HepG2 (cell line): ENCODE measurements at regions not wholly inside any gene's neighbourhood (a gene's known extent, or its start where the extent isn't known, plus 50 kb on each side); places are given as distances from the start of the nearest gene placed in this dataset.

Source experiments
- ATAC-seq: fragments of 200-7000 bp; cut with Tn5 transposase; 3 replicates; pipeline ENCODE4 v1.9.1; 2020; ENCODE audit warnings: mild to moderate bottlenecking, moderate library complexity
- BruUV-seq: library from RNA; stranded (reverse); fragments of 400-500 nt; replicated peaks from 2 replicates; lab custom pipeline; 2021; lab: Mats Ljungman, UMichigan
- CTCF ChIA-PET: fragments of 300-600 bp; formaldehyde crosslinking; extraction: SDS; loops from one replicate; lab custom pipeline; 2021; ENCODE audit warnings: low total read pairs, inconsistent platforms, low intra/inter-chr PET ratio; lab: Yijun Ruan, JAX
- POLR2A ChIA-PET: fragments of 350-600 bp; sonication (Branson Sonifier 250); formaldehyde crosslinking; loops from one replicate; lab custom pipeline; 2020; ENCODE audit warnings: antibody characterized with exemption, inconsistent platforms; lab: Yijun Ruan, JAX
- DNase-seq: peaks from one replicate; pipeline ENCODE4 v3.0.0-alpha.2; 2015; ENCODE audit warnings: low spot score
- FAIRE-seq: peaks from 3 replicates; lab custom pipeline; 2011; peaks lifted over from hg19 to GRCh38; lab: Jason Lieb, UNC
- H2AFZ ChIP-seq: one replicate; pipeline ENCODE4 v1.6.1; 2011; ENCODE audit warnings: low read length, inconsistent platforms
- H3K27ac ChIP-seq: fragments of 300-600 bp; 3 replicates; pipeline ENCODE4 v1.8.0; 2011; ENCODE audit warnings: mixed run types, mild to moderate bottlenecking, mixed read lengths, low read length, inconsistent platforms; ENCODE audit not compliant: insufficient read depth; ENCODE audit errors: extremely low read length
- H3K27me3 ChIP-seq, 2 experiments: fragments of 200-600 bp in 1 of 2; 2 replicates in 1 of 2; 3 replicates in 1 of 2; pipeline versions ENCODE4 v1.6.0 to v1.8.0; 2011; ENCODE audit warnings: low read length in 2 of 2, mild to moderate bottlenecking in 2 of 2, moderate library complexity in 2 of 2, inconsistent platforms in 1 of 2; ENCODE audit not compliant: insufficient read depth in 2 of 2, control insufficient read depth in 1 of 2
- H3K36me3 ChIP-seq, 2 experiments: fragments of 200-600 bp in 1 of 2; replicated peaks in 1 of 2; 2 replicates in 1 of 2; 3 replicates in 1 of 2; pipeline versions ENCODE4 v1.5.1 to v1.8.0; 2011; ENCODE audit warnings: low read length in 2 of 2, inconsistent platforms in 1 of 2; ENCODE audit not compliant: insufficient read depth in 2 of 2, control insufficient read depth in 1 of 2
- H3K4me1 ChIP-seq: 2 replicates; pipeline ENCODE4 v1.5.1; 2012; ENCODE audit warnings: low read length, inconsistent platforms; ENCODE audit not compliant: insufficient read depth
- H3K4me2 ChIP-seq: 2 replicates; pipeline ENCODE4 v1.6.0; 2011; ENCODE audit warnings: low read depth, low read length, inconsistent platforms
- H3K4me3 ChIP-seq, 3 experiments: fragments of 200-600 bp in 1 of 3; sonication (generic), shearing (Covaris generic) in 1 of 3; replicated peaks in 1 of 3; 2 replicates each; pipeline ENCODE4 v1.5.1; 2011 to 2016; ENCODE audit warnings: low read length in 3 of 3, inconsistent platforms in 2 of 3, low read depth in 2 of 3, mild to moderate bottlenecking in 2 of 3, control low read depth in 1 of 3, mixed read lengths in 1 of 3; ENCODE audit not compliant: insufficient read depth in 1 of 3
- H3K79me2 ChIP-seq: one replicate; pipeline ENCODE4 v1.6.1; 2011; ENCODE audit warnings: low read length, inconsistent platforms; ENCODE audit not compliant: insufficient read depth
- H3K9ac ChIP-seq: 2 replicates; pipeline ENCODE4 v1.6.0; 2011; ENCODE audit warnings: mild to moderate bottlenecking, low read depth, low read length, inconsistent platforms; ENCODE audit not compliant: insufficient read depth
- H3K9me3 ChIP-seq: 2 replicates; pipeline ENCODE4 v1.5.1; 2012; ENCODE audit warnings: mild to moderate bottlenecking, low read length
- H4K20me1 ChIP-seq: 2 replicates; pipeline ENCODE4 v1.6.0; 2011; ENCODE audit warnings: inconsistent platforms, mild to moderate bottlenecking, low read length, moderate library complexity; ENCODE audit not compliant: insufficient read depth
- DMAP1 ChIP-seq: IDR thresholded peaks from 2 replicates; pipeline ENCODE4 v1.6.1; 2016
- HDAC6 ChIP-seq: fragments of 200-600 bp; sonication (generic); IDR thresholded peaks from 2 replicates; pipeline ENCODE4 v1.7.0; 2017; ENCODE audit warnings: mild to moderate bottlenecking, antibody characterized with exemption, low read length, low read depth
- RBM22 ChIP-seq: fragments of 200-400 bp; formaldehyde crosslinking; optimal IDR thresholded peaks from 2 replicates; pipeline ENCODE3; 2017; ENCODE audit warnings: mild to moderate bottlenecking, low read length, moderate library complexity
- RFXANK ChIP-seq: IDR thresholded peaks from 2 replicates; pipeline ENCODE4 v1.6.1; 2016
- ZNF577 ChIP-seq: sonication (generic); formaldehyde crosslinking; IDR thresholded peaks from 2 replicates; pipeline ENCODE4 v1.4.0; 2020; ENCODE audit warnings: mild to moderate bottlenecking, low read depth, missing genetic modification reagents, borderline replicate concordance
- WGBS: methylation state at CpG from one replicate; pipeline ENCODE4 v1.1.6; 2017; ENCODE audit warnings: low lambda C conversion rate; 5-methylcytosine and 5-hydroxymethylcytosine counted together
- in situ Hi-C: cut with HindIII; loops from 2 replicates; pipeline ENCODE4 v1.10.0; 2017; ENCODE audit warnings: low pct_unique_long_range_greater_than_20kb; ENCODE audit not compliant: extremely low pct_ligation_motif_present
- intact Hi-C: fragments of 100-400 bp; cut with micrococcal nuclease; formaldehyde crosslinking; loops from one replicate; pipeline ENCODE4 v1.10.0; 2022; ENCODE audit not compliant: unreplicated experiment
- TF ChIP-seq, protein P1 (sequence below): sonication (generic); formaldehyde crosslinking; IDR thresholded peaks from 2 replicates; pipeline ENCODE4 v1.5.1; 2020; ENCODE audit warnings: missing genetic modification reagents, mild to moderate bottlenecking, borderline replicate concordance
- TF ChIP-seq, protein P2 (sequence below): sonication (generic); formaldehyde crosslinking; IDR thresholded peaks from 2 replicates; pipeline ENCODE4 v1.4.0; 2020; ENCODE audit warnings: missing genetic modification reagents
- TF ChIP-seq, protein P3 (sequence below): sonication (generic); formaldehyde crosslinking; IDR thresholded peaks from 2 replicates; pipeline ENCODE4 v1.9.0; 2022; ENCODE audit warnings: low read depth, missing genetic modification reagents

DNA sequence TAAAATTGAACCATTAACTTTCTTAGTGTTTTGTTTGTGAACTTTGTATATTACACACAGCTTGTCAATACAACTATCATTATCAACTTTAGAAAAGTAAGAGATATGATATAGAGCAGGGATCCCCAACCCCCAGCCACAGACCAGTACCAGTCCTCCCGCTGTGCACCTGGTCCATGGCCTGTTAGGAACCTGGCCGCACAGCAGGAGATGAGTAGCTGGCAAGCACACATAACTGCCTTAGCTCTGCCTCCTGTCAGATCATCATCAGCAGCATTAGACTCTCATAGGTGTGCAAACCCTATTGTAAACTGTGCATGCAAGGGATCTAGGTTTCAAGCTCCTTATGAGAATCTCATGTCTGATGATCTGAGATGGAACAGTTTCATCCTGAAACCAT lies 491.0 kb upstream of the NXPH2 start:
- H2AFZ ChIP-seq: no peak overlapping the region
- POLR2A ChIA-PET: no interaction called here
- BruUV-seq: no TSS peak
- DNase-seq: no peak
- TF ChIP-seq, protein P1, sequence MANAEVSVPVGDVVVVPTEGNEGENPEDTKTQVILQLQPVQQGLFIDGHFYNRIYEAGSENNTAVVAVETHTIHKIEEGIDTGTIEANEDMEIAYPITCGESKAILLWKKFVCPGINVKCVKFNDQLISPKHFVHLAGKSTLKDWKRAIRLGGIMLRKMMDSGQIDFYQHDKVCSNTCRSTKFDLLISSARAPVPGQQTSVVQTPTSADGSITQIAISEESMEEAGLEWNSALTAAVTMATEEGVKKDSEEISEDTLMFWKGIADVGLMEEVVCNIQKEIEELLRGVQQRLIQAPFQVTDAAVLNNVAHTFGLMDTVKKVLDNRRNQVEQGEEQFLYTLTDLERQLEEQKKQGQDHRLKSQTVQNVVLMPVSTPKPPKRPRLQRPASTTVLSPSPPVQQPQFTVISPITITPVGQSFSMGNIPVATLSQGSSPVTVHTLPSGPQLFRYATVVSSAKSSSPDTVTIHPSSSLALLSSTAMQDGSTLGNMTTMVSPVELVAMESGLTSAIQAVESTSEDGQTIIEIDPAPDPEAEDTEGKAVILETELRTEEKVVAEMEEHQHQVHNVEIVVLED (CRISPR knock-in tag): no peak
- TF ChIP-seq RBM22: no peak
- TF ChIP-seq, protein P2, sequence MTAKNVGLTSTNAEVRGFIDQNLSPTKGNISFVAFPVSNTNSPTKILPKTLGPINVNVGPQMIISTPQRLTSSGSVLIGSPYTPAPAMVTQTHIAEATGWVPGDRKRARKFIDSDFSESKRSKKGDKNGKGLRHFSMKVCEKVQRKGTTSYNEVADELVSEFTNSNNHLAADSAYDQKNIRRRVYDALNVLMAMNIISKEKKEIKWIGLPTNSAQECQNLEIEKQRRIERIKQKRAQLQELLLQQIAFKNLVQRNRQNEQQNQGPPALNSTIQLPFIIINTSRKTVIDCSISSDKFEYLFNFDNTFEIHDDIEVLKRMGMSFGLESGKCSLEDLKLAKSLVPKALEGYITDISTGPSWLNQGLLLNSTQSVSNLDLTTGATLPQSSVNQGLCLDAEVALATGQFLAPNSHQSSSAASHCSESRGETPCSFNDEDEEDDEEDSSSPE (CRISPR knock-in tag): no peak
- TF ChIP-seq DMAP1 (CRISPR knock-in tag): no peak
- TF ChIP-seq HDAC6: no peak
- TF ChIP-seq ZNF577 (CRISPR knock-in tag): no peak
- no peak for TF ChIP-seq RFXANK
- TF ChIP-seq, protein P3, sequence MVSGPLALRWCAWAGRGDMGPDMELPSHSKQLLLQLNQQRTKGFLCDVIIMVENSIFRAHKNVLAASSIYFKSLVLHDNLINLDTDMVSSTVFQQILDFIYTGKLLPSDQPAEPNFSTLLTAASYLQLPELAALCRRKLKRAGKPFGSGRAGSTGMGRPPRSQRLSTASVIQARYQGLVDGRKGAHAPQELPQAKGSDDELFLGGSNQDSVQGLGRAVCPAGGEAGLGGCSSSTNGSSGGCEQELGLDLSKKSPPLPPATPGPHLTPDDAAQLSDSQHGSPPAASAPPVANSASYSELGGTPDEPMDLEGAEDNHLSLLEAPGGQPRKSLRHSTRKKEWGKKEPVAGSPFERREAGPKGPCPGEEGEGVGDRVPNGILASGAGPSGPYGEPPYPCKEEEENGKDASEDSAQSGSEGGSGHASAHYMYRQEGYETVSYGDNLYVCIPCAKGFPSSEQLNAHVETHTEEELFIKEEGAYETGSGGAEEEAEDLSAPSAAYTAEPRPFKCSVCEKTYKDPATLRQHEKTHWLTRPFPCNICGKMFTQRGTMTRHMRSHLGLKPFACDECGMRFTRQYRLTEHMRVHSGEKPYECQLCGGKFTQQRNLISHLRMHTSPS (CRISPR knock-in tag): no peak
- TF ChIP-seq, all 625 proteins: peak for 0
- Histone ChIP-seq H4K20me1 (no peaks in the 10 kb centered on the region), H3K4me3 (no peak overlapping the region), H3K36me3 (no peaks in the 10 kb centered on the region), H3K4me2 (no peak overlapping the region), H3K79me2 (no peaks in the 10 kb centered on the region), H3K9me3 (no peaks in the 10 kb centered on the region), H3K4me1 (no peaks in the 10 kb centered on the region), H3K9ac (no peak overlapping the region), H3K27me3 (no peaks in the 10 kb centered on the region), H3K27ac (no peak overlapping the region)
- in situ Hi-C loops (no loop called here), intact Hi-C loops (no loop called here)
- FAIRE-seq (no peak), ATAC-seq (no peak)
- CTCF ChIA-PET: no interaction called here
- WGBS: 29% methylated on average over 2 of the region's 2 CpGs
